ENCODE measurements at regions not wholly inside any gene's neighbourhood (a gene's known extent, or its start where the extent isn't known, plus 50 kb on each side); places are given as distances from the start of the nearest gene placed in this dataset.

GRCh38 chr3:150114873-150115540 is 144.3 kb upstream of the PFN2 start:
- Histone ChIP-seq H4K20me1 (replicated peaks in 1 of 2; ENCODE audit: control insufficient read depth in 1 of 2, insufficient read depth in 2 of 2, low read length in 2 of 2) (no peaks in the 10 kb centered on the region), H3K4me3 (ENCODE audit: extremely low read depth in 1 of 4, insufficient read depth in 2 of 4, low read depth in 3 of 4, low read length in 4 of 4) (no peak overlapping the region), H3K56ac (replicated peaks; ENCODE audit: insufficient read length, low read depth, low read length) (no peak overlapping the region), H4K8ac (ENCODE audit: extremely low read depth, insufficient read depth, low read length) (no peak overlapping the region), H3K9me3 (ENCODE audit: insufficient read depth in 2 of 2, low read depth in 1 of 2, low read length in 1 of 2) (no peaks in the 10 kb centered on the region), H4K5ac (ENCODE audit: insufficient read length, low read depth, low read length) (no peak overlapping the region), H3K4me2 (ENCODE audit: insufficient read depth in 1 of 2, low read depth in 2 of 2, low read length in 2 of 2) (no peak overlapping the region), H3K4ac (replicated peaks; ENCODE audit: insufficient read length, low read depth, low read length) (no peak overlapping the region), H3K23ac (ENCODE audit: insufficient read length) (no peak overlapping the region), H3K79me1 (ENCODE audit: low read depth, low read length) (no peaks in the 10 kb centered on the region), H4K91ac (replicated peaks; ENCODE audit: insufficient read length, low read length) (no peak overlapping the region), H3K18ac (ENCODE audit: extremely low read depth, low read length) (no peak overlapping the region), H3K36me3 (ENCODE audit: control insufficient read depth in 2 of 4, insufficient read depth in 4 of 4, low read length in 3 of 4) (no peaks in the 10 kb centered on the region), H2BK20ac (ENCODE audit: low read length) (no peak overlapping the region), H2AK5ac (ENCODE audit: low read depth, low read length) (no peak overlapping the region), H3K9ac (replicated peaks in 1 of 4; ENCODE audit: extremely low read depth in 1 of 4, low read depth in 3 of 4, low read length in 3 of 4) (no peak overlapping the region), H2BK120ac (replicated peaks; ENCODE audit: low read depth, low read length) (no peak overlapping the region), H3K79me2 (ENCODE audit: control insufficient read depth in 1 of 2, insufficient read depth in 2 of 2, low read length in 2 of 2) (no peaks in the 10 kb centered on the region), H3K14ac (ENCODE audit: insufficient read length) (no peak overlapping the region), H3K23me2 (ENCODE audit: low read depth, low read length) (no peaks in the 10 kb centered on the region), H2AFZ (ENCODE audit: low read length) (no peak overlapping the region), H2BK12ac (ENCODE audit: low read depth, low read length) (no peak overlapping the region), H3K27me3 (replicated peaks in 1 of 4; ENCODE audit: control insufficient read depth in 3 of 4, extremely low read depth in 1 of 4, insufficient read depth in 3 of 4, low read length in 3 of 4) (no peaks in the 10 kb centered on the region), H3K4me1 (replicated peaks in 1 of 4; ENCODE audit: control insufficient read depth in 3 of 4, insufficient read depth in 4 of 4, low read length in 3 of 4) (peaks cover 0 to 6% (median 1%) of the 10 kb centered on the region in 4 experiments; a peak in 4 of 7 replicates), H2BK5ac (ENCODE audit: low read depth, low read length) (no peak overlapping the region), H3K27ac (ENCODE audit: low read depth, low read length) (no peak overlapping the region), H2BK15ac (ENCODE audit: low read length) (no peak overlapping the region)
- ChIA-PET CTCF (ENCODE audit: partially characterized antibody) (interaction anchor here (0.8 to 1.5 kb wide), 5 partner anchors 9 to 69 kb away, joined by 3 to 4 read pairs (median 3); no protein-coding TSS in a partner anchor), POLR2A (ENCODE audit: partially characterized antibody) (interaction anchor here (1.1 to 2.2 kb wide), 2 partner anchors 11 to 15 kb away, joined by 4 to 7 read pairs; no protein-coding TSS in a partner anchor)
- no peak for DNase-seq (ENCODE audit: low read depth in 1 of 2, low spot score in 2 of 2)
- no peak for FAIRE-seq
- WGBS, 2 experiments (ENCODE audit: extremely low coverage in 1 of 2, insufficient coverage in 1 of 2, insufficient read length in 1 of 2, insufficient replicate concordance in 2 of 2, low coverage in 1 of 2, low lambda C conversion rate in 2 of 2, missing lambda C conversion rate in 1 of 2) = 83% methylated on average over 3 of the region's 3 CpGs; no CpG with 5 or more reads in 1 of the 2 experiments
- TF ChIP-seq POLR2AphosphoS5 (IDR thresholded peaks at IDR 0.05; ENCODE audit: low read depth, low read length) (no peak), RFX5 (IDR thresholded peaks at IDR 0.05; ENCODE audit: borderline replicate concordance, low read depth, low read length) (no peak), SIRT6 (IDR thresholded peaks at IDR 0.05; ENCODE audit: low read length) (no peak), ATF3 (IDR thresholded peaks at IDR 0.05; ENCODE audit: insufficient read depth, low read depth, low read length) (no peak), CBX8 (IDR thresholded peaks at IDR 0.05; ENCODE audit: borderline replicate concordance, low read depth, low read length) (no peak), SUZ12 (IDR thresholded peaks at IDR 0.05; ENCODE audit: low read length) (no peak), CTCF (IDR thresholded peaks at IDR 0.05; ENCODE audit: control extremely low read depth in 1 of 3, insufficient read depth in 1 of 3, low read depth in 1 of 3, low read length in 3 of 3) (no peak), PHF8 (conservative IDR thresholded peaks at IDR 0.05; ENCODE audit: low read depth, low read length) (no peak)
- TF ChIP-seq, protein P1, sequence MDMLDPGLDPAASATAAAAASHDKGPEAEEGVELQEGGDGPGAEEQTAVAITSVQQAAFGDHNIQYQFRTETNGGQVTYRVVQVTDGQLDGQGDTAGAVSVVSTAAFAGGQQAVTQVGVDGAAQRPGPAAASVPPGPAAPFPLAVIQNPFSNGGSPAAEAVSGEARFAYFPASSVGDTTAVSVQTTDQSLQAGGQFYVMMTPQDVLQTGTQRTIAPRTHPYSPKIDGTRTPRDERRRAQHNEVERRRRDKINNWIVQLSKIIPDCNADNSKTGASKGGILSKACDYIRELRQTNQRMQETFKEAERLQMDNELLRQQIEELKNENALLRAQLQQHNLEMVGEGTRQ (IDR thresholded peaks at IDR 0.05; ENCODE audit: low read length) = no peak
